Stimulated activated CD4-positive, alpha-beta T cell treated with anti-CD3 and anti-CD28 coated beads, TNF-alpha, amount 100 ng/mL, for 24 hours (primary cell): ENCODE measurements at regions not wholly inside any gene's neighbourhood (a gene's known extent, or its start where the extent isn't known, plus 50 kb on each side); places are given as distances from the start of the nearest gene placed in this dataset.

Source experiments
- DNase-seq, 3 experiments: peaks; one replicate each; pipeline ENCODE4 v3.0.0-alpha.2; 2020; ENCODE audit warnings: low read depth in 3 of 3

GRCh38 chr17:77742579-77742978, 215.9 kb upstream of the TNRC6C start:
- DNase-seq, result no peak

DNA sequence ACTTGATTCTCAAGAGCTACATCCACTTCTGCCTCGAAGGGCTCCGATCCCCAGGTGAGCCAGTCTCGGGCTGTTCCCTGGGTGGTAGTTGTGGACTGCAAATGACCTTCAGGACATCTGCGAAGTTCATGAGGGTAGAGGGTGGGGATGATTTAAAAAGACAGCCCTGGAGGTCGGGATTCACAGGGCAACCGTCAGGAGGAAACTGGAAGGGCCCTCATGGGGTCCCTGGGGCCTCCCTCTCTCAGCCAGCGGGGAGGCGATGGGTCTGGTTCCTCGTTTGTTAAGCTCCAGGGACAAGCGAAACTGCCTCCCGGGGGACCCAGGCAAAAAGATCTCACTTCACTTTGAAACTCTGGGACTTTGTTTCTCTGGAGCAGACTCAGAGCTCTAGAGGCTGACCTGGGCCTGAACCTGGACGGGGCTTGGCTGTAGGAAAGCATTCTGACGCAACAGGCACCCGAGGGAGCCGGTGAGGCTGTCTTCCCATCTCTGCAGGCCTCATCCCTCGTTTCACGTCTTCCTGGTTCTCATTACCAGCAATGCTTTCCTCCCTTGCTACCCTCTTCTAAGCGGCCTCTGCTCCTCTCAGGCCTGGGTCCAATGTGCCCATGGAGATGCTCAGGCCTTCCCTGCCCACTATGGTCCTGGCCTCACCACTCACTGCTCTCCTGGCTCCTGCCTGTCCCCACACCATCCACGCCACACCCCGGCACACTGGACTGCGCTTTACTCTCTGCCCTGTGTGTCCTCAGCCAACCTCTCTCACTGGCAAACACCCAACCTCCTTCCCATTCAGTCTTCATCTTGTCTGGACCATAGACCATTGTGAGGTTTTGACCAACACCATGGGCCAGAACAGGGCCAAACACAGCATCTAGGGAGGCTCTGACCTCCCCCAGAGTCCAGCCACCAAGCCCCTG, 214.2 kb upstream of the TNRC6C start:
- no peak for DNase-seq

- DNase-seq, result no peak
Measured at GRCh38 chr17:77745702-77746101, 212.8 kb upstream of the TNRC6C start.

DNA sequence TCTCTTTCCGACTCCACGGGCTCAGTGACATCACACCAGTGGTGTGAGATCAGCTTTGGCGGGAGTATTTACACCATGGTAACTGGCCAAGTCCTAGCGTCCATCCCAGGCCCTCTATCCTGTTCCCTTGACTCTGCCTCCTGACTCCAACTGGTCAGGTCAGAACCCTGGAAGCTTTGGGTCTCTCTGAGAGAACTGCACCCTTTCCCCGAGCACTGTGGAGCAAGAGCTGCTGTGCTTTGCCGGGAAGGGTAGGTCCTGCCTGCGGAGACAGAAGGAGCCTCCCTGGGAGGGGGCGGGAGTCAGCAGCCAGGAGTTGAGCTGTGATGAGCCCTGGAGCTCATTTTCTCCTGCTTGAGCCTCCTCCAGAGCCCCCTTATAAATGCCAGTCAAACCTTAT, 212.1 kb upstream of the TNRC6C start:
- no peak for DNase-seq

DNA sequence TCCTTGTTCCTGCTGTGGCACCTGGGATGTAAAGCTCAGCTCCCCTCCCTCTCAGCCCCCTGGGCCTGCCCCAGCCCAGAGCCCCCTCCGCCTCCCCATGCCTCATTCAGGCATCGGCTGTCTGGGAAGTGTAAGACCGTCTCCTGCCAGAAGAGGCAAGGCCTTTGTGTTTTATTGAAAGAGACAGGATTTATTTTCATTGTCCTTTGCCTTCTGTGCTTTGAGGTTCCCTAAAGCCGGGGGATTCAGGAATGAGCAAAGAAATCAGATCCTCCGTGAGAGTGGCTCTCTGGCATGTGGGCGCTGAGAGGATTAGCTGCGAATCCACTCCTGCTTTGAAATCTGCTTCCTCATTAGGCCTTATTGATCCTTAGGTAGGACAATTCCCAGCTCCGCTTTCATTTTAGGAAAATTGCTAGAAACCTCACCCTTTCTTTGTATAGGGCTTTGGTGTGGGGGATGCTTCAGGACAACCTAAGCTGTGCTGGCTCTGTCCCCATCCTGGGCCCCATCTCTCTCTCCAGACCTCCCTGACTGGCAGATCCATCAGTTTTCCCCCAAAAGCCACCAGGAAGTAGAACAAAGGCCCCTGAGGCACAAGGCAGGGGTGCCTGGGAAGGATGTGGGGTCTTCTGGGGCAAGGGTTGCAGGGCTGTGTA, 211.5 kb upstream of the TNRC6C start:
- DNase-seq, result no peak

GRCh38 chr17:77748436-77748835, 210.1 kb upstream of the TNRC6C start:
- no peak for DNase-seq

DNA sequence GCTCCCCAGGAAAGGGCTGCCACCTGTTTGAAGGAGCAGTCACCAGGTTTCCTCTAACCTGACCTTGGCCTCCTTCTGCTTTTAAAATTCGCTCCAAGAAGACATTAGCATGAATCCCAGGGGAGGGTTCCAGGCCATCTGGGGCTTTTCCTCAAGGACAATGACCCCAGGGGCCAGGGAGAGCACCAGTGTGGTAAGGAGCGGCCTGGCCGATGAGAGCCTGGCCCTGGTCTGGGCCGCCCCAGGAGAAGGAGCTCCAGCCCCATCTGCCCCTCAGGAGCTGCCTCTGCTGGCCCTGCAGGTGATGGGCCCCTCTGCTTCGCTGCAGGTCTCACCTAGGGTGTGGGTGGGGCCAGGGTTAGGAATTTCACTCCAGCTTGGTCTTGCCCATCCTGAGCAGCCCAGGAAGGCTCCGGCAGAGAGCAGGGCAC, 209.2 kb upstream of the TNRC6C start:
- DNase-seq, result no peak

- DNase-seq, result no peak
Measured at GRCh38 chr17:77749989-77750388, 208.5 kb upstream of the TNRC6C start.

GRCh38 chr17:77750427-77751043, 208.0 kb upstream of the TNRC6C start:
- DNase-seq, result no peak

GRCh38 chr17:77753246-77753645, 205.3 kb upstream of the TNRC6C start:
- no peak for DNase-seq

- no peak for DNase-seq
Measured at GRCh38 chr17:77753691-77754245, 204.7 kb upstream of the TNRC6C start.

- no peak for DNase-seq
Measured at GRCh38 chr17:77754956-77755355, 203.5 kb upstream of the TNRC6C start.

- DNase-seq, result no peak
Measured at GRCh38 chr17:77755410-77755963, 203.0 kb upstream of the TNRC6C start.

- no peak for DNase-seq
Measured at GRCh38 chr17:77756028-77756427, 202.5 kb upstream of the TNRC6C start.

DNA sequence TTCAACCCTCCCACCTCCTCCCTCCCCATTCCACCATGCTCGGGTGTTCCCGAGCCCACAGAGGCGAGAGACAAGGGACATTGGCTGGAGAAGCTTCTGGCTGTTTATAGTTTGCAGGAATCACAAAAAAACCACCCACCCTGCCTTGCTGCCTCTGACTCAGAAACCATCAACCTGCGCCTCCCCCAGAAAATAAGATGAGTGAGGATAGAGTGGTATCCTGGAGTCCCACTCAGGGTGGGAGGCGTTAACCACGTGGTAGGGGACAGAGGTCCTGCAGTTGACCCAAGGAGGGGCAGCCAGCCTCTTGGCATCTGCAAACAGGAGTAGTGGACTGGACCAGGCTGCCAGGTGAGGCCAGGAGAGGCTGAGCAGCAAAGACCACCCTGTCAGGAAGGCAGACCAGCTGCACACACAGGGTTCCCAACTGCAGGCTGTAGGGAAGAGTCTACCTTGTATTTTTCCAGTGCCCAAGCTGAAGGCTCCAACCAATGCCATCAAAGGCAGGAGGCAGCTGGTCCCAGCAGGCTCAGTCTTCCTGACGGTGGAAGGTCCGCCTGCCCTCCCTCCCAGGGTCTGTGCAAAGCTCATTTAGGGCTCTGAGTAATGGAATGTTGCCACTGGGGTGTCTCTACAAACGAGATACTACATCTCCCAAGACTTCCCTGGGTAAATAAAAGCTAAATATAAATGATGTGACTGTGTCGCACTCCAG, 201.5 kb upstream of the TNRC6C start:
- DNase-seq, result no peak

GRCh38 chr17:77757561-77757898, 201.0 kb upstream of the TNRC6C start:
- DNase-seq, result no peak

GRCh38 chr17:77763023-77763422, 195.5 kb upstream of the TNRC6C start:
- no peak for DNase-seq

GRCh38 chr17:77763575-77763974, 194.9 kb upstream of the TNRC6C start:
- DNase-seq, result no peak

DNA sequence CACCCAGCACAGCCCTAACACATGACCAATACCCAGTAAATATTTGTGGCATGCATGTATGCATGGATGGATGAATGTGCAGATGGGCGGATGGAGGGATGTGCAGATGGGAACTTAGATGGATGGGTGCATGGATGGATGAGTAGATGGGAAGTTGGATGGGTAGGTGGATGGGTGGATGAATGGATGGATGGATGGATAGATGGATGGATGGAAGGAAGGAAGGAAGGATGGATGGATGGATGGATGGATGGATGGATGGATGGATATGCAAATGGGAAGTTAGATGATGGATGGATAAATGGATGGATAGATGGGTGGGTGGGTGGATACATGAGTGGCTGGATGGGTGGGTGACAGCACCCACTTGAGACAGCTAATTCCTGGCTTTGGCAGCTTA, 193.2 kb upstream of the TNRC6C start:
- DNase-seq, result no peak

DNA sequence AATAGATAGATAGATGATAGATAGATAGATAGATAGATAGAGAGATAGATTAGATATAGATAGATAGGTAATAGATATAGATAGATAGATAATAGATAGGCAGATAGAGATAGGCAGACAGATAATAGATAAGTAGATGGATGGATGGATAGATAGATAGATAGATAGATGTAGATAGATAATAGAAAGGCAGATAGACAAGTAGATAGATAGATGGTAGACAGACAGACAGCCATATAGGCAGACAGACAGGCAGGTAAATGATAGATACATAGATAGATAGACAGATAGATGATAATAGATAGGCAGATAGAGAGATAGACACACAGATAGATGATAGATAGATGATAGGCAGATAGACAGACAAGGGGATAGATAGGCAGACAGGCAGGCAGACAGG, 191.4 kb upstream of the TNRC6C start:
- no peak for DNase-seq

DNA sequence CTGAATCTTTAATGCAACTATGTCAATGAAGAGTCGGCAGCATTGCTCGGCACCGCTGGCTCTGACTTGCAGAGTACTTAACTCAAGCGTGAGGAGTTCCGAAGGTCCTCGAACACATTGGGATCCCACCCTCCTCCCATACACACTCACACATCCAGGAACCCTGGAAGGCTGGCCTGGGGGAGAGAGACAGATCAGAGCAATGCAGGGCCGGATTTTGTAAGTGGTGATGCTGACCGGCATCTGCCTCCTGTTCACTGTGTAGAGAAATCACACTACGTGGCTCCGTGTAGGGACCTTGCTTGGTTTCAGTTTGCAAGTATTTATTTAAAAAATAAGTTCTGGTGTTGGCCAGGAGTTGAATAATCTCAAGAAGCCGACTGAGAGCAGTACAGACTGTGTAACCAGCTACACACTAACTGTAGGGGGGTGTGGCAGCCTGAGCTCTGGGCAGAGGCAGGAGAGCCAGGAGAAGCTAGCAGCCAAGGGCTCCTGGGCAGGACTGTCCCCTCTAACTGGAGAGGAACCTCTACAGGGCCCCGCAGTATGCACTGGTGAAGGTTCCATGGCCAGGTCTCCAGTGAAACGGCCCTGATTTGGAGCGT, 190.2 kb upstream of the TNRC6C start:
- no peak for DNase-seq
